ENCODE measurements at regions not wholly inside any gene's neighbourhood (a gene's known extent, or its start where the extent isn't known, plus 50 kb on each side); places are given as distances from the start of the nearest gene placed in this dataset.

GRCh38 chr6:62479697-62480220, 193.7 kb upstream of the KHDRBS2 start:
- no peaks in the 10 kb centered on the region for H3K27me3 ChIP-seq (ENCODE audit: low read length)
- H2AFZ ChIP-seq (ENCODE audit: low read length): no peak overlapping the region
- CTCF ChIA-PET: no interaction called here
- intact Hi-C loops (cut with micrococcal nuclease): no loop called here
- H3K4me2 ChIP-seq (ENCODE audit: low read length): no peak overlapping the region
- no TSS peak for BruUV-seq (replicated peaks)
- no peaks in the 10 kb centered on the region for H3F3A ChIP-seq (ENCODE audit: low read length, unreplicated experiment)
- POLR2A ChIA-PET (ENCODE audit: unreplicated experiment): no interaction called here
- no peaks in the 10 kb centered on the region for H4K20me1 ChIP-seq (ENCODE audit: low read length)
- H3K79me2 ChIP-seq (ENCODE audit: low read length): no peaks in the 10 kb centered on the region
- no peak overlapping the region for H3K27ac ChIP-seq (ENCODE audit: low read length)
- H3K9me2 ChIP-seq (replicated peaks; ENCODE audit: low read length): no peaks in the 10 kb centered on the region
- TF ChIP-seq EZH2 (IDR thresholded peaks at IDR 0.05; ENCODE audit: low read length, unreplicated experiment) (no peak), CTCF (conservative IDR thresholded peaks at IDR 0.05; ENCODE audit: low read depth, low read length) (no peak), EZH2phosphoT487 (IDR thresholded peaks at IDR 0.05; ENCODE audit: borderline replicate concordance, low read length) (no peak)
- no peak overlapping the region for H3K9ac ChIP-seq (ENCODE audit: low read length)
- no peak for DNase-seq
- H3K4me3 ChIP-seq (ENCODE audit: low read length): no peak overlapping the region
- ATAC-seq: no peak
- H3K9me3 ChIP-seq (ENCODE audit: low read length): no peaks in the 10 kb centered on the region
- H3K36me3 ChIP-seq (ENCODE audit: low read depth, low read length): no peaks in the 10 kb centered on the region
- H3K4me1 ChIP-seq (ENCODE audit: insufficient read depth, low read length): no peaks in the 10 kb centered on the region

- Histone ChIP-seq H2AFZ (ENCODE audit: low read length) (no peak overlapping the region), H3K9me2 (replicated peaks; ENCODE audit: low read length) (no peaks in the 10 kb centered on the region), H3K9ac (ENCODE audit: low read length) (no peak overlapping the region), H3K27ac (ENCODE audit: low read length) (no peak overlapping the region), H3K9me3 (ENCODE audit: low read length) (no peaks in the 10 kb centered on the region), H4K20me1 (ENCODE audit: low read length) (no peaks in the 10 kb centered on the region), H3K4me2 (ENCODE audit: low read length) (no peak overlapping the region), H3F3A (ENCODE audit: low read length, unreplicated experiment) (no peaks in the 10 kb centered on the region), H3K79me2 (ENCODE audit: low read length) (no peaks in the 10 kb centered on the region), H3K36me3 (ENCODE audit: low read depth, low read length) (no peaks in the 10 kb centered on the region), H3K4me1 (ENCODE audit: insufficient read depth, low read length) (no peaks in the 10 kb centered on the region), H3K27me3 (ENCODE audit: low read length) (no peaks in the 10 kb centered on the region), H3K4me3 (ENCODE audit: low read length) (no peak overlapping the region)
- CTCF ChIA-PET: no interaction called here
- intact Hi-C loops (cut with micrococcal nuclease): no loop called here
- POLR2A ChIA-PET (ENCODE audit: unreplicated experiment): no interaction called here
- DNase-seq: no peak
- TF ChIP-seq EZH2 (IDR thresholded peaks at IDR 0.05; ENCODE audit: low read length, unreplicated experiment): no peak
- no peak for TF ChIP-seq CTCF (conservative IDR thresholded peaks at IDR 0.05; ENCODE audit: low read depth, low read length)
- TF ChIP-seq EZH2phosphoT487 (IDR thresholded peaks at IDR 0.05; ENCODE audit: borderline replicate concordance, low read length): no peak
- BruUV-seq (replicated peaks): no TSS peak
- ATAC-seq: no peak
Measured at GRCh38 chr6:62474793-62475192, 188.8 kb upstream of the KHDRBS2 start.

GRCh38 chr6:62466607-62467006, 180.6 kb upstream of the KHDRBS2 start:
- DNase-seq: no peak
- H3K27me3 ChIP-seq (ENCODE audit: low read length): no peaks in the 10 kb centered on the region

More at GRCh38 chr6:62466607-62467006, 180.6 kb upstream of the KHDRBS2 start:
- H3K9ac ChIP-seq (ENCODE audit: low read length): no peak overlapping the region
- H4K20me1 ChIP-seq (ENCODE audit: low read length): no peaks in the 10 kb centered on the region
- H3K79me2 ChIP-seq (ENCODE audit: low read length): no peaks in the 10 kb centered on the region
- no peak overlapping the region for H2AFZ ChIP-seq (ENCODE audit: low read length)
- no peak overlapping the region for H3K4me3 ChIP-seq (ENCODE audit: low read length)
- ChIA-PET CTCF (no interaction called here), POLR2A (ENCODE audit: unreplicated experiment) (no interaction called here)
- BruUV-seq (replicated peaks): no TSS peak
- no peaks in the 10 kb centered on the region for H3K9me2 ChIP-seq (replicated peaks; ENCODE audit: low read length)
- intact Hi-C loops (cut with micrococcal nuclease): no loop called here
- H3F3A ChIP-seq (ENCODE audit: low read length, unreplicated experiment): no peaks in the 10 kb centered on the region
- no peak overlapping the region for H3K4me2 ChIP-seq (ENCODE audit: low read length)
- H3K27ac ChIP-seq (ENCODE audit: low read length): no peak overlapping the region
- H3K4me1 ChIP-seq (ENCODE audit: insufficient read depth, low read length): no peaks in the 10 kb centered on the region
- ATAC-seq: no peak
- TF ChIP-seq CTCF (conservative IDR thresholded peaks at IDR 0.05; ENCODE audit: low read depth, low read length): no peak
- TF ChIP-seq EZH2 (IDR thresholded peaks at IDR 0.05; ENCODE audit: low read length, unreplicated experiment): no peak
- no peak for TF ChIP-seq EZH2phosphoT487 (IDR thresholded peaks at IDR 0.05; ENCODE audit: borderline replicate concordance, low read length)
- no peaks in the 10 kb centered on the region for H3K36me3 ChIP-seq (ENCODE audit: low read depth, low read length)
- H3K9me3 ChIP-seq (ENCODE audit: low read length): no peaks in the 10 kb centered on the region
